OCI-LY7 (cell line): ENCODE measurements at regions not wholly inside any gene's neighbourhood (a gene's known extent, or its start where the extent isn't known, plus 50 kb on each side); places are given as distances from the start of the nearest gene placed in this dataset.
"Not testable (repeated sequence)": the region's sequence is repeated elsewhere in the genome, so short reads cannot be mapped to it uniquely, and the experiment has no call there.

ENCODE experiments used
- BruUV-seq: library from RNA; stranded (reverse); fragments of 400-500 nt; replicated peaks from 2 replicates; lab custom pipeline; 2021; lab: Mats Ljungman, UMichigan
- CTCF ChIA-PET: fragments of 300-600 bp; sonication (Branson Sonifier 250); formaldehyde crosslinking; loops from one replicate; lab custom pipeline; 2022; ENCODE audit warnings: antibody characterized with exemption; ENCODE audit not compliant: unreplicated experiment; lab: Charles Lee
- POLR2A ChIA-PET: fragments of 300-600 bp; sonication (Branson Sonifier 250); formaldehyde crosslinking; loops from one replicate; lab custom pipeline; 2022; ENCODE audit warnings: antibody characterized with exemption; lab: Charles Lee
- DNase-seq: peaks from one replicate; pipeline ENCODE4 v3.0.0-alpha.2; 2015; ENCODE audit warnings: low spot score
- H2AFZ ChIP-seq: fragments of 200-600 bp; sonication (generic), shearing (Covaris generic); 2 replicates; pipeline ENCODE4 v1.6.1; 2014; ENCODE audit warnings: mild to moderate bottlenecking, antibody characterized with exemption, low read length, moderate library complexity
- H3K27ac ChIP-seq: fragments of 200-600 bp; sonication (generic); 2 replicates; pipeline ENCODE4 v1.5.1; 2014; ENCODE audit warnings: mixed run types, low read depth, mild to moderate bottlenecking, moderate library complexity, low read length, inconsistent platforms; ENCODE audit not compliant: poor library complexity, severe bottlenecking
- H3K36me3 ChIP-seq: fragments of 200-600 bp; sonication (generic); 2 replicates; pipeline ENCODE4 v1.6.1; 2014; ENCODE audit warnings: mild to moderate bottlenecking, antibody characterized with exemption, low read length, moderate library complexity, mixed read lengths; ENCODE audit not compliant: insufficient read depth
- H3K4me1 ChIP-seq: fragments of 200-600 bp; sonication (generic); 2 replicates; pipeline ENCODE4 v1.5.1; 2014; ENCODE audit warnings: mild to moderate bottlenecking, low read length; ENCODE audit not compliant: insufficient read depth, poor library complexity, severe bottlenecking
- H3K4me2 ChIP-seq: fragments of 200-600 bp; sonication (generic); 2 replicates; pipeline ENCODE4 v1.6.1; 2014; ENCODE audit warnings: mild to moderate bottlenecking, low read length
- H3K4me3 ChIP-seq: fragments of 200-600 bp; sonication (generic); 2 replicates; pipeline ENCODE4 v1.5.1; 2014; ENCODE audit warnings: mild to moderate bottlenecking, low read depth, low read length; ENCODE audit not compliant: poor library complexity, severe bottlenecking
- H3K79me2 ChIP-seq: fragments of 200-600 bp; sonication (generic); 2 replicates; pipeline ENCODE4 v1.6.1; 2016; ENCODE audit warnings: low read depth, mild to moderate bottlenecking, low read length, moderate library complexity, mixed read lengths; ENCODE audit not compliant: insufficient read depth
- H3K9me2 ChIP-seq: fragments of 200-600 bp; sonication (generic); 2 replicates; pipeline ENCODE4 v1.6.1; 2016; ENCODE audit warnings: mild to moderate bottlenecking, low read length, mixed read lengths; ENCODE audit not compliant: insufficient read depth
- H3K9me3 ChIP-seq: fragments of 200-600 bp; sonication (generic); 2 replicates; pipeline ENCODE4 v1.6.1; 2014; ENCODE audit warnings: mild to moderate bottlenecking, mixed run types, low read length, mixed read lengths
- H4K20me1 ChIP-seq: fragments of 200-600 bp; sonication (generic); 2 replicates; pipeline ENCODE4 v1.6.1; 2014; ENCODE audit warnings: mild to moderate bottlenecking, antibody characterized with exemption, low read length, moderate library complexity, mixed read lengths; ENCODE audit not compliant: insufficient read depth
- EZH2phosphoT487 ChIP-seq: fragments of 200-600 bp; sonication (generic); IDR thresholded peaks from 2 replicates; pipeline ENCODE4 v1.6.1; 2018; ENCODE audit warnings: low read depth, borderline replicate concordance, mild to moderate bottlenecking, mixed run types, antibody characterized with exemption, low read length, moderate library complexity, mixed read lengths
- intact Hi-C: fragments of 100-400 bp; cut with micrococcal nuclease; formaldehyde crosslinking; loops from one replicate; pipeline ENCODE4 v1.10.0; 2022; ENCODE audit not compliant: unreplicated experiment
- TF ChIP-seq, protein P1 (sequence below): fragments of 200-600 bp; sonication (generic); conservative IDR thresholded peaks from 2 replicates; pipeline ENCODE4 v1.5.1; 2014; ENCODE audit warnings: mild to moderate bottlenecking, antibody characterized with exemption, low read length, moderate library complexity, mixed read lengths

DNA sequence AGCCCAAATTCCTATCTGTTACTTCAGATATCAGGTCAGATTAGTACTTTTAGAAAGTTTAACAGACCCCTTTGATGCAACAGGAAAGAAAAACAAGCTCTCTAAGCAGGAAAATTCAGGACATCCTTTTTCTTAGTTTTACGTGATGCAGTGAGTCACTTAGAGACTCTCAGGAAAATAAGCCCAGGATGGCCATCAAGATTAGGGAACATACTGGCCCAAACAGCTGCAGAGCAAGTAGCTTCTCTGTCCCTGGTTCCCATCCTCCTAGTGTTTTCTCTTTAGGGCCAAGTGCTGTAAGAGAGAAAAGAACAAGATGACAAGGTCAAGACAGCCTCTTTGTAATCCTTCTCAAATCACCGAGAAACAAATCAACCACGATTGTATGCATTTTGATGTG is 219.1 kb downstream of the ZNF674 start:
- Histone ChIP-seq H3K36me3 (no peaks in the 10 kb centered on the region), H3K4me1 (no peaks in the 10 kb centered on the region), H2AFZ (no peak overlapping the region), H3K4me3 (no peak overlapping the region), H3K27ac (no peak overlapping the region), H3K9me3 (no peaks in the 10 kb centered on the region), H3K9me2 (no peaks in the 10 kb centered on the region), H3K4me2 (no peak overlapping the region), H4K20me1 (no peaks in the 10 kb centered on the region), H3K79me2 (no peaks in the 10 kb centered on the region)
- intact Hi-C loops: no loop called here
- no peak for DNase-seq
- no TSS peak for BruUV-seq
- ChIA-PET POLR2A (no interaction called here), CTCF (no interaction called here)
- TF ChIP-seq, protein P1, sequence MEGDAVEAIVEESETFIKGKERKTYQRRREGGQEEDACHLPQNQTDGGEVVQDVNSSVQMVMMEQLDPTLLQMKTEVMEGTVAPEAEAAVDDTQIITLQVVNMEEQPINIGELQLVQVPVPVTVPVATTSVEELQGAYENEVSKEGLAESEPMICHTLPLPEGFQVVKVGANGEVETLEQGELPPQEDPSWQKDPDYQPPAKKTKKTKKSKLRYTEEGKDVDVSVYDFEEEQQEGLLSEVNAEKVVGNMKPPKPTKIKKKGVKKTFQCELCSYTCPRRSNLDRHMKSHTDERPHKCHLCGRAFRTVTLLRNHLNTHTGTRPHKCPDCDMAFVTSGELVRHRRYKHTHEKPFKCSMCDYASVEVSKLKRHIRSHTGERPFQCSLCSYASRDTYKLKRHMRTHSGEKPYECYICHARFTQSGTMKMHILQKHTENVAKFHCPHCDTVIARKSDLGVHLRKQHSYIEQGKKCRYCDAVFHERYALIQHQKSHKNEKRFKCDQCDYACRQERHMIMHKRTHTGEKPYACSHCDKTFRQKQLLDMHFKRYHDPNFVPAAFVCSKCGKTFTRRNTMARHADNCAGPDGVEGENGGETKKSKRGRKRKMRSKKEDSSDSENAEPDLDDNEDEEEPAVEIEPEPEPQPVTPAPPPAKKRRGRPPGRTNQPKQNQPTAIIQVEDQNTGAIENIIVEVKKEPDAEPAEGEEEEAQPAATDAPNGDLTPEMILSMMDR: no peak
- TF ChIP-seq EZH2phosphoT487: no peak

DNA sequence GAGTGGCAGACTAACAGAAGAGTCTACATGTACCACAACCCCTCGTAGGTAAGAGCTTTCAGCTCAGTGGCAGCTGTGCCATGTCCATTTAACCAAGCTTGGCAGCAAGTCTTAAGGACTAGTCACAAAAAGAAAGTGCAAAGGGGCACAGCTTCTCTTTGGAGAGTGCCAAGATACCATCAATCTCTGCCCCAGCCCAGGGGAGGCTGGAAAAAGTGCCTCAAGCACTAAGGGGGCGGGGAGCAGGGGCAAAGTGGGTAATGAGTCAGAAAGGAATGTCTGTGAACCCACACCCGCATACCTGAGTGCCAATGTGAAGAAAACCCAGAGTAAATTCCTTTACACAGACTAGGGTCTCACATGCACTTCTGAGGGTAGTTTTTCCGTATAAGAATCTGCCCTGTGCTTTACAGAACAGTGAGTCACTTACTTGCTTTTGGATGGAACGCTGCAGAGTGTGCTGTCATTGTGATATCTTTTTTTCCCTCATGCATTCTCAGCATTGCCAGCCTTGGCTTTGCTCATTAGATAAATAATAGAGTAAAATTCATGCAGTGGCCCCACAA is 219.8 kb downstream of the ZNF674 start:
- ChIA-PET CTCF (no interaction called here), POLR2A (no interaction called here)
- Histone ChIP-seq H3K4me1 (no peaks in the 10 kb centered on the region), H3K4me3 (no peak overlapping the region), H3K79me2 (no peaks in the 10 kb centered on the region), H3K27ac (no peak overlapping the region), H4K20me1 (no peaks in the 10 kb centered on the region), H3K4me2 (no peak overlapping the region), H2AFZ (no peak overlapping the region), H3K9me3 (no peaks in the 10 kb centered on the region), H3K36me3 (no peaks in the 10 kb centered on the region), H3K9me2 (no peaks in the 10 kb centered on the region)
- intact Hi-C loops: no loop called here
- BruUV-seq: no TSS peak
- TF ChIP-seq, protein P1: no peak
- no peak for TF ChIP-seq EZH2phosphoT487
- no peak for DNase-seq

DNA sequence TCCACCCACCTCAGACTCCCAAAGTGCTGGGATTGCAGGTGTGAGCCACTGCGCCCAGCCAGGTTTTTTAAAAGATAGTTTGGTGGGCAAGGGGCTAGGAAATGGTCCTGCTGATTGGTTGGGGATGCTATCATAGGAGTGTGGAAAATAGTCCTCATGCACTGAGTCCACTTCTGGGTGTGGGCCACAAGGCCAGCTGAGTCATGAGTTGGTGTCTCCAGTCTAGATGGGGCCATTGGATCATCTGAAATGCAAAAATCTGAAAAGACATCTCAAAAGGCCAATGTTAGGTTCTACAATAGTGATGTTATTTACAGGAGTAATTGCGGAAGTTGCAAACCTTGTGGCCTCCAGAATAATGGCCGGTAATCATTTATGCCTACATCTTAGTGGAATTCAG is 221.1 kb downstream of the ZNF674 start:
- CTCF ChIA-PET: no interaction called here
- Histone ChIP-seq H3K27ac (no peak overlapping the region), H3K36me3 (no peaks in the 10 kb centered on the region), H3K9me2 (no peaks in the 10 kb centered on the region), H3K4me2 (no peak overlapping the region), H3K79me2 (no peaks in the 10 kb centered on the region), H3K9me3 (no peaks in the 10 kb centered on the region), H3K4me1 (no peaks in the 10 kb centered on the region), H3K4me3 (no peak overlapping the region), H4K20me1 (no peaks in the 10 kb centered on the region), H2AFZ (no peak overlapping the region)
- no peak for TF ChIP-seq EZH2phosphoT487
- TF ChIP-seq, protein P1: no peak
- POLR2A ChIA-PET: no interaction called here
- DNase-seq: no peak
- BruUV-seq: no TSS peak
- intact Hi-C loops: no loop called here

DNA sequence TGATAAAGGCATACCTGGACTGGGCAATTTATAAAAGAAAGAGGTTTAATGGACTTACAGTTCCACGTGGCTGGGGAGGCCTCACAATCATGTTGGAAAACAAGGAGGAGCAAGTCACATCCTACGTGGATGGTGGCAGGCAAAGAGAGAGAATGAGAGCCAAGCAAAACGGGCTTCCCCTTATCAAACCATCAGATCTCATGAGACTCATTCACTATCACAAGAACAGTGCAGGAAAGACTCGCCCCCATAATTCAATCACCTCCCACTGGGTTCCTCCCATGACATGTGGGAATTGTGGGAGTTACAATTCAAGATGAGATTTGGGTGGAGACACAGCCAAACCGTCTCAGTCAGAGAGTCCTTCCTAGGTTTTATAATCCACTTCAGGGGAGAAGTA is 222.3 kb downstream of the ZNF674 start:
- H3K4me2 ChIP-seq, H3K36me3 ChIP-seq, DNase-seq, CTCF ChIA-PET, POLR2A ChIA-PET, H3K9me2 ChIP-seq, H3K9me3 ChIP-seq, BruUV-seq, H4K20me1 ChIP-seq, H3K79me2 ChIP-seq, H3K4me1 ChIP-seq, intact Hi-C loops, H3K27ac ChIP-seq, H2AFZ ChIP-seq, H3K4me3 ChIP-seq: not testable (repeated sequence)
